GM12875 (cell line): ENCODE measurements at regions not wholly inside any gene's neighbourhood (a gene's known extent, or its start where the extent isn't known, plus 50 kb on each side); places are given as distances from the start of the nearest gene placed in this dataset.

ENCODE experiments used
- H3K4me3 ChIP-seq: one replicate; pipeline ENCODE4 v1.5.1; 2011; ENCODE audit warnings: low read depth, low read length, control low read depth
- TF ChIP-seq, protein P1 (sequence below): IDR thresholded peaks from 2 replicates; pipeline ENCODE4 v1.5.1; 2011; ENCODE audit warnings: low read depth, mild to moderate bottlenecking, control low read depth, inconsistent platforms, low read length, moderate library complexity, borderline replicate concordance; ENCODE audit not compliant: insufficient read depth

GRCh38 chr15:46713045-46713444 is 1004.3 kb upstream of the SEMA6D start:
- TF ChIP-seq, protein P1, sequence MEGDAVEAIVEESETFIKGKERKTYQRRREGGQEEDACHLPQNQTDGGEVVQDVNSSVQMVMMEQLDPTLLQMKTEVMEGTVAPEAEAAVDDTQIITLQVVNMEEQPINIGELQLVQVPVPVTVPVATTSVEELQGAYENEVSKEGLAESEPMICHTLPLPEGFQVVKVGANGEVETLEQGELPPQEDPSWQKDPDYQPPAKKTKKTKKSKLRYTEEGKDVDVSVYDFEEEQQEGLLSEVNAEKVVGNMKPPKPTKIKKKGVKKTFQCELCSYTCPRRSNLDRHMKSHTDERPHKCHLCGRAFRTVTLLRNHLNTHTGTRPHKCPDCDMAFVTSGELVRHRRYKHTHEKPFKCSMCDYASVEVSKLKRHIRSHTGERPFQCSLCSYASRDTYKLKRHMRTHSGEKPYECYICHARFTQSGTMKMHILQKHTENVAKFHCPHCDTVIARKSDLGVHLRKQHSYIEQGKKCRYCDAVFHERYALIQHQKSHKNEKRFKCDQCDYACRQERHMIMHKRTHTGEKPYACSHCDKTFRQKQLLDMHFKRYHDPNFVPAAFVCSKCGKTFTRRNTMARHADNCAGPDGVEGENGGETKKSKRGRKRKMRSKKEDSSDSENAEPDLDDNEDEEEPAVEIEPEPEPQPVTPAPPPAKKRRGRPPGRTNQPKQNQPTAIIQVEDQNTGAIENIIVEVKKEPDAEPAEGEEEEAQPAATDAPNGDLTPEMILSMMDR = no peak

GRCh38 chr15:46714950-46715349 is 1002.4 kb upstream of the SEMA6D start:
- H3K4me3 ChIP-seq = no peak overlapping the region
- TF ChIP-seq, protein P1 = no peak

More at GRCh38 chr15:46713045-46713444, 1004.3 kb upstream of the SEMA6D start:
- H3K4me3 ChIP-seq = no peak overlapping the region

- TF ChIP-seq, protein P1 = no peak
- no peak overlapping the region for H3K4me3 ChIP-seq
Observed at GRCh38 chr15:46723308-46723707, 994.0 kb upstream of the SEMA6D start.

- no peak overlapping the region for H3K4me3 ChIP-seq
- TF ChIP-seq, protein P1 = no peak
Observed at GRCh38 chr15:46732060-46732459, 985.2 kb upstream of the SEMA6D start.

- H3K4me3 ChIP-seq = no peak overlapping the region
- TF ChIP-seq, protein P1 = no peak
Observed at GRCh38 chr15:46735115-46735514, 982.2 kb upstream of the SEMA6D start.

- TF ChIP-seq, protein P1 = no peak
- no peak overlapping the region for H3K4me3 ChIP-seq
Observed at GRCh38 chr15:46751303-46751702, 966.0 kb upstream of the SEMA6D start.

GRCh38 chr15:46753946-46754345 is 963.4 kb upstream of the SEMA6D start:
- H3K4me3 ChIP-seq = no peak overlapping the region
- TF ChIP-seq, protein P1 = no peak
